HG03025 (cell line): ENCODE measurements at regions not wholly inside any gene's neighbourhood (a gene's known extent, or its start where the extent isn't known, plus 50 kb on each side); places are given as distances from the start of the nearest gene placed in this dataset.
"Not testable (repeated sequence)": the region's sequence is repeated elsewhere in the genome, so short reads cannot be mapped to it uniquely, and the experiment has no call there.

Experiments
- ATAC-seq: cut with Tn5 transposase; IDR thresholded peaks from one replicate; pipeline ENCODE4 v1.9.1; 2021; ENCODE audit warnings: mild to moderate bottlenecking, moderate library complexity; ENCODE audit not compliant: unreplicated experiment, low FRiP score

GRCh38 chr12:89192429-89192828 lies 159.9 kb downstream of the DUSP6 start:
- ATAC-seq: no peak

GRCh38 chr12:89191597-89191996 lies 160.7 kb downstream of the DUSP6 start:
- ATAC-seq: not testable (repeated sequence)

- no peak for ATAC-seq
Observed at GRCh38 chr12:89189448-89189847, 162.9 kb downstream of the DUSP6 start.

- ATAC-seq: no peak
Observed at GRCh38 chr12:89187507-89187906, 164.8 kb downstream of the DUSP6 start.

- ATAC-seq: no peak
Observed at GRCh38 chr12:89185889-89186288, 166.4 kb downstream of the DUSP6 start.

- no peak for ATAC-seq
Observed at GRCh38 chr12:89185181-89185580, 167.1 kb downstream of the DUSP6 start.

- ATAC-seq: no peak
Observed at GRCh38 chr12:89183985-89184435, 168.3 kb downstream of the DUSP6 start.

GRCh38 chr12:89181271-89181920 lies 170.9 kb downstream of the DUSP6 start:
- no peak for ATAC-seq

- ATAC-seq: no peak
Observed at GRCh38 chr12:89180496-89180895, 171.8 kb downstream of the DUSP6 start.

GRCh38 chr12:89179983-89180382 lies 172.3 kb downstream of the DUSP6 start:
- ATAC-seq: no peak

- ATAC-seq: no peak
Observed at GRCh38 chr12:89179245-89179644, 173.1 kb downstream of the DUSP6 start.

GRCh38 chr12:89177802-89178395 lies 174.4 kb downstream of the DUSP6 start:
- no peak for ATAC-seq

GRCh38 chr12:89176676-89177075 lies 175.6 kb downstream of the DUSP6 start:
- ATAC-seq: no peak

- ATAC-seq: no peak
Observed at GRCh38 chr12:89173678-89174077, 178.6 kb downstream of the DUSP6 start.

GRCh38 chr12:89173096-89173495 lies 179.2 kb downstream of the DUSP6 start:
- ATAC-seq: no peak

- no peak for ATAC-seq
Observed at GRCh38 chr12:89172224-89172623, 180.1 kb downstream of the DUSP6 start.

- no peak for ATAC-seq
Observed at GRCh38 chr12:89169321-89169720, 183.0 kb downstream of the DUSP6 start.

GRCh38 chr12:89167986-89168385 lies 184.3 kb downstream of the DUSP6 start:
- no peak for ATAC-seq

GRCh38 chr12:89166525-89166934 lies 185.8 kb downstream of the DUSP6 start:
- ATAC-seq: peak; percentile 96

- ATAC-seq: no peak
Observed at GRCh38 chr12:89166121-89166520, 186.2 kb downstream of the DUSP6 start.

GRCh38 chr12:89165703-89166102 lies 186.6 kb downstream of the DUSP6 start:
- ATAC-seq: no peak

GRCh38 chr12:89163918-89164317 lies 188.4 kb downstream of the DUSP6 start:
- no peak for ATAC-seq
